Keratinocyte (primary cell): ENCODE measurements at regions not wholly inside any gene's neighbourhood (a gene's known extent, or its start where the extent isn't known, plus 50 kb on each side); places are given as distances from the start of the nearest gene placed in this dataset.

ENCODE experiments used
- DNase-seq: peaks from one replicate; pipeline ENCODE4 v3.0.0-alpha.2; 2011; ENCODE audit warnings: low read depth, missing footprints, low spot score
- FAIRE-seq: peaks from 2 replicates; lab custom pipeline; 2011; peaks lifted over from hg19 to GRCh38; lab: Jason Lieb, UNC
- H2AFZ ChIP-seq: 2 replicates; pipeline ENCODE4 v1.6.0; 2012; ENCODE audit warnings: low read length, control low read depth, inconsistent platforms; ENCODE audit not compliant: control insufficient read depth
- H3K27ac ChIP-seq: 2 replicates; pipeline ENCODE4 v1.5.1; 2011; ENCODE audit warnings: low read length; ENCODE audit not compliant: control insufficient read depth, insufficient read depth
- H3K27me3 ChIP-seq: 3 replicates; pipeline ENCODE4 v1.6.0; 2011; ENCODE audit warnings: low read length; ENCODE audit not compliant: control insufficient read depth, insufficient read depth; ENCODE audit errors: extremely low read depth
- H3K36me3 ChIP-seq, 2 experiments: 2 replicates in 1 of 2; 3 replicates in 1 of 2; pipeline ENCODE4 v1.5.1; 2011; ENCODE audit warnings: low read length in 2 of 2, mild to moderate bottlenecking in 1 of 2; ENCODE audit not compliant: control insufficient read depth in 2 of 2, insufficient read depth in 2 of 2; ENCODE audit errors: extremely low read depth in 1 of 2
- H3K4me1 ChIP-seq: 3 replicates; pipeline ENCODE4 v1.5.1; 2011; ENCODE audit warnings: low read length; ENCODE audit not compliant: control insufficient read depth, insufficient read depth; ENCODE audit errors: extremely low read depth
- H3K4me2 ChIP-seq: 3 replicates; pipeline ENCODE4 v1.6.0; 2011; ENCODE audit warnings: low read depth, low read length; ENCODE audit not compliant: control insufficient read depth, insufficient read depth; ENCODE audit errors: extremely low read depth
- H3K4me3 ChIP-seq, 3 experiments: fragments of 200-600 bp in 1 of 3; sonication (generic) in 1 of 3; 2 replicates in 2 of 3; 3 replicates in 1 of 3; pipeline ENCODE4 v1.5.1; 2011 to 2016; ENCODE audit warnings: low read length in 3 of 3, mild to moderate bottlenecking in 3 of 3, control low read depth in 2 of 3, inconsistent platforms in 1 of 3, low read depth in 1 of 3, mixed read lengths in 1 of 3, mixed run types in 1 of 3, moderate library complexity in 1 of 3; ENCODE audit not compliant: control insufficient read depth in 2 of 3, insufficient read depth in 2 of 3; ENCODE audit errors: extremely low read depth in 1 of 3
- H3K79me2 ChIP-seq: 2 replicates; pipeline ENCODE4 v1.6.0; 2012; ENCODE audit warnings: low read length; ENCODE audit not compliant: control insufficient read depth, insufficient read depth
- H3K9ac ChIP-seq: 3 replicates; pipeline ENCODE4 v1.6.0; 2011; ENCODE audit warnings: low read length; ENCODE audit not compliant: control insufficient read depth, insufficient read depth; ENCODE audit errors: extremely low read depth
- H3K9me1 ChIP-seq: 3 replicates; pipeline ENCODE4 v1.6.0; 2011; ENCODE audit warnings: low read length; ENCODE audit not compliant: control insufficient read depth, insufficient read depth; ENCODE audit errors: extremely low read depth
- H3K9me3 ChIP-seq: 2 replicates; pipeline ENCODE4 v1.5.1; 2012; ENCODE audit warnings: low read depth, low read length; ENCODE audit not compliant: control insufficient read depth
- H4K20me1 ChIP-seq: 3 replicates; pipeline ENCODE4 v1.6.0; 2011; ENCODE audit warnings: low read length; ENCODE audit not compliant: control insufficient read depth, insufficient read depth; ENCODE audit errors: extremely low read depth
- EZH2 ChIP-seq: IDR thresholded peaks from one replicate; pipeline ENCODE4 v1.6.1; 2012; ENCODE audit warnings: inconsistent platforms, mild to moderate bottlenecking, low read length, moderate library complexity
- dilution Hi-C: fragments of 300-500 bp; cut with MboI; formaldehyde crosslinking; loops from one replicate; pipeline ENCODE4 v1.7.0; 2020; ENCODE audit warnings: low sequenced_read_pairs; ENCODE audit not compliant: extremely low pct_ligation_motif_present
- TF ChIP-seq, protein P1 (sequence below), 3 experiments: IDR thresholded peaks in 1 of 3; conservative IDR thresholded peaks in 1 of 3; optimal IDR thresholded peaks in 1 of 3; 2 replicates in 2 of 3; 3 replicates in 1 of 3; pipeline versions ENCODE3 to v1.5.1; 2011; ENCODE audit warnings: low read length in 3 of 3, mild to moderate bottlenecking in 3 of 3, moderate library complexity in 2 of 3, control low read depth in 1 of 3, inconsistent platforms in 1 of 3; ENCODE audit not compliant: insufficient read depth in 2 of 3; ENCODE audit errors: extremely low read depth in 1 of 3

DNA sequence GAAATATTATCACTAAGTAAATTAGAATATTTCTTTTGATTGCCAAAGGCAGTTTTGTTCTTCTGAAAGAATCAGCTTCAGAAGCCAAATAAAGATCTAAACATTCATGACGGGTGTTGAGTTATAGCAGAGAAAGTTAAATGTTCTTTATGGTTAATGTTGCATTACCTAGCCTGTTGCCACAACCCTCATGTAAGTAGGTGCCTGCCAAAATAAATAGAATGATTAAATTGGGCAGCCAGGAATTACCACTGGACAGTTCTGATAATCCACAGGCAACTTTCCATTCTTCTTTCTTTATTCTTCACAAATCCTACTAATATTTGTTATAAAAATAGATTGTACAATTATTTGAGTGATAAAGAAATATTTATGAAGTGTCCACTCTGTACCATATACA lies 217.9 kb upstream of the NRIP1 start:
- no peaks in the 10 kb centered on the region for H3K27me3 ChIP-seq
- no peak overlapping the region for H3K9ac ChIP-seq
- no peak overlapping the region for H3K27ac ChIP-seq
- TF ChIP-seq, protein P1, sequence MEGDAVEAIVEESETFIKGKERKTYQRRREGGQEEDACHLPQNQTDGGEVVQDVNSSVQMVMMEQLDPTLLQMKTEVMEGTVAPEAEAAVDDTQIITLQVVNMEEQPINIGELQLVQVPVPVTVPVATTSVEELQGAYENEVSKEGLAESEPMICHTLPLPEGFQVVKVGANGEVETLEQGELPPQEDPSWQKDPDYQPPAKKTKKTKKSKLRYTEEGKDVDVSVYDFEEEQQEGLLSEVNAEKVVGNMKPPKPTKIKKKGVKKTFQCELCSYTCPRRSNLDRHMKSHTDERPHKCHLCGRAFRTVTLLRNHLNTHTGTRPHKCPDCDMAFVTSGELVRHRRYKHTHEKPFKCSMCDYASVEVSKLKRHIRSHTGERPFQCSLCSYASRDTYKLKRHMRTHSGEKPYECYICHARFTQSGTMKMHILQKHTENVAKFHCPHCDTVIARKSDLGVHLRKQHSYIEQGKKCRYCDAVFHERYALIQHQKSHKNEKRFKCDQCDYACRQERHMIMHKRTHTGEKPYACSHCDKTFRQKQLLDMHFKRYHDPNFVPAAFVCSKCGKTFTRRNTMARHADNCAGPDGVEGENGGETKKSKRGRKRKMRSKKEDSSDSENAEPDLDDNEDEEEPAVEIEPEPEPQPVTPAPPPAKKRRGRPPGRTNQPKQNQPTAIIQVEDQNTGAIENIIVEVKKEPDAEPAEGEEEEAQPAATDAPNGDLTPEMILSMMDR (optimal IDR thresholded peaks at IDR 0.05 in 1 of 3, IDR thresholded peaks at IDR 0.05 in 1 of 3, conservative IDR thresholded peaks at IDR 0.05 in 1 of 3; ENCODE audit: extremely low read depth in 1 of 3, insufficient read depth in 2 of 3, low read length in 3 of 3): no peak
- TF ChIP-seq EZH2: no peak
- no peaks in the 10 kb centered on the region for H3K9me1 ChIP-seq
- H3K36me3 ChIP-seq: no peaks in the 10 kb centered on the region
- FAIRE-seq (no peak), DNase-seq (no peak)
- H3K4me2 ChIP-seq: no peak overlapping the region
- H3K79me2 ChIP-seq: no peaks in the 10 kb centered on the region
- H3K9me3 ChIP-seq: no peaks in the 10 kb centered on the region
- H3K4me3 ChIP-seq: no peak overlapping the region
- H4K20me1 ChIP-seq: no peaks in the 10 kb centered on the region
- H2AFZ ChIP-seq: no peak overlapping the region
- dilution Hi-C loops: no loop called here
- peaks cover 6% of the 10 kb centered on the region for H3K4me1 ChIP-seq

DNA sequence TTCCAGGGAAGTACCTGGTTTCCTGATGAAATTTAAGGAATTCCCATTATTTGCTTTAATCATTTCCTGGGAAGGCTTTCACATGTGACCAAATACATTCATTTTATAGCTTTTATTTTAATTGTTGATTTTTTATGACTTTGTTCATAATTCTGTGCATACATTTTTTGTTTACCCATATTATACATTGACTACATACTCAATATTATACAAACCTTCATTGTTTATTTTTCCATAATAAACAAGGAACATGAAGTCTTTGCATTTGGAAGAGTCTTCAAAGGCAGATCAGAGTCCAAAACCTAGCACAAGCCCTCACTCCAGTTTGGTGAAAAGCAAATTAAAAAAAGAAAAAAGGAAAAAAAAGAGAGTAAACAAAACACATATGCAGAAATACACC lies 218.3 kb upstream of the NRIP1 start:
- TF ChIP-seq, protein P1 (optimal IDR thresholded peaks at IDR 0.05 in 1 of 3, IDR thresholded peaks at IDR 0.05 in 1 of 3, conservative IDR thresholded peaks at IDR 0.05 in 1 of 3; ENCODE audit: extremely low read depth in 1 of 3, insufficient read depth in 2 of 3, low read length in 3 of 3): no peak
- TF ChIP-seq EZH2: no peak
- Histone ChIP-seq H3K79me2 (no peaks in the 10 kb centered on the region), H3K4me3 (no peak overlapping the region), H3K27ac (no peak overlapping the region), H3K4me2 (no peak overlapping the region), H3K9me3 (no peaks in the 10 kb centered on the region), H2AFZ (no peak overlapping the region), H3K4me1 (peaks cover 6% of the 10 kb centered on the region), H3K9ac (no peak overlapping the region), H4K20me1 (no peaks in the 10 kb centered on the region), H3K36me3 (no peaks in the 10 kb centered on the region), H3K27me3 (no peaks in the 10 kb centered on the region), H3K9me1 (no peaks in the 10 kb centered on the region)
- no peak for DNase-seq
- dilution Hi-C loops: no loop called here
- FAIRE-seq: no peak
